ENCODE measurements at regions not wholly inside any gene's neighbourhood (a gene's known extent, or its start where the extent isn't known, plus 50 kb on each side); places are given as distances from the start of the nearest gene placed in this dataset.

GRCh38 chr7:10919923-10920322 is 53.7 kb upstream of the PHF14 start:
- Histone ChIP-seq H3K27me3 (replicated peaks; ENCODE audit: insufficient read depth, low read depth, low read length, poor library complexity) (no peaks in the 10 kb centered on the region), H3K9me3 (ENCODE audit: low read depth, low read length, poor library complexity, severe bottlenecking) (no peaks in the 10 kb centered on the region), H3K4me1 (ENCODE audit: insufficient read depth, low read length, poor library complexity, severe bottlenecking) (no peaks in the 10 kb centered on the region), H3K4me3 (ENCODE audit: low read depth, low read length, poor library complexity, severe bottlenecking) (no peak overlapping the region), H3K36me3 (ENCODE audit: insufficient read depth, low read length, poor library complexity, severe bottlenecking) (no peaks in the 10 kb centered on the region), H3K27ac (ENCODE audit: low read depth, low read length, poor library complexity, severe bottlenecking) (no peak overlapping the region)
- ChIA-PET POLR2A (ENCODE audit: low non-redundant PET) (no interaction called here), CTCF (no interaction called here)
- BruUV-seq (replicated peaks) = no TSS peak
- no peak for TF ChIP-seq CTCF (conservative IDR thresholded peaks at IDR 0.05; ENCODE audit: low read depth, low read length)
- TF ChIP-seq EZH2 (IDR thresholded peaks at IDR 0.05; ENCODE audit: borderline replicate concordance, low read depth, low read length, poor library complexity, severe bottlenecking) = no peak
- intact Hi-C loops (cut with micrococcal nuclease; ENCODE audit: unreplicated experiment) = no loop called here
- no peak for DNase-seq (ENCODE audit: low spot score)
